GM18951 (cell line): ENCODE measurements at regions not wholly inside any gene's neighbourhood (a gene's known extent, or its start where the extent isn't known, plus 50 kb on each side); places are given as distances from the start of the nearest gene placed in this dataset.

Experiments
- POLR2A ChIP-seq: IDR thresholded peaks from 4 replicates; pipeline ENCODE4 v1.6.1; 2011; ENCODE audit warnings: mild to moderate bottlenecking; ENCODE audit not compliant: insufficient read length, insufficient read depth; ENCODE audit errors: extremely low read depth
- in situ Hi-C: fragments of 300-500 bp; cut with MboI; formaldehyde crosslinking; loops from one replicate; pipeline ENCODE4 v1.12.0; 2022; ENCODE audit warnings: low sequenced_read_pairs, mixed read lengths, inconsistent platforms; ENCODE audit not compliant: unreplicated experiment

DNA sequence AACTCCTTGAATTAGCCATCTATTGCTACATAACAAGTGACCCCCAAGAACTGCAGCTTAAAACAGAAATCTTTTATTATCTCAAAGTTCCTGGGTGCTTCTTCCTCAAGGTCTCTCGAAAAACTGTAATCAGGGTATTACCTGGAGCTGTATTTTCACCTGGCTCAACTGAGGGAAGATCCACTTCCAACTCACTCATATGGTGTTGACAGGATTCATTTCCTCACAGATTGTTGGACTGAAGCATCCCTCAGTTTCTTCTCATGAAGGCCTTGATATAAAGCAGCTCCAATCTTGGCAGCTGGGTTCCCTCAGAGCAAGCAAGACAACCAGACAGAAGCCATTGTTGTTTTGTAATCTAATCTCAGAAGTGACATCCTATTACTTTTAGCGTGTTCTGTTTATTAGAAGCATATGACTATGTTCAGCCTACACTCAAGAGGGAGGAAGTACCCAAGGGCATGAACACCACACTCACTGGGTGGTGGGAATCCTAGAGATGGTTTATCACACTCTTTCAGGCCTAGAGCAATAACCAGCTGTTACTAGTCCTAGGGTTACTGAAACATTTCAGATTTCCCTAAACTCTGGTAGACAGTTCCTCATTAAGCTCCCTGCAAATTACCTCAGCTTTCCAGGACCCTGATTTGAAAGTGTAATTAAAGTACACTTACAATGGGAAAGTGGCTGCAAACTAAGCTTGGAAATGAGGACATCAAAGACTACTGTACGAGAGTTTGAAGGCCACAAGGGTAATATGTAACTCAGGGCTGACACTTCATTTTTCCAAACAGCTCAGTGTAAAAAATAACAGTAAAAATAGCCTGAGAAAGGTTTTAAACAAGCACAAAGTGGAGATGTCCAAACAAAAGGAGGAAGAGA is 222.2 kb downstream of the SEC23A start:
- no peak for TF ChIP-seq POLR2A
- in situ Hi-C loops: no loop called here

DNA sequence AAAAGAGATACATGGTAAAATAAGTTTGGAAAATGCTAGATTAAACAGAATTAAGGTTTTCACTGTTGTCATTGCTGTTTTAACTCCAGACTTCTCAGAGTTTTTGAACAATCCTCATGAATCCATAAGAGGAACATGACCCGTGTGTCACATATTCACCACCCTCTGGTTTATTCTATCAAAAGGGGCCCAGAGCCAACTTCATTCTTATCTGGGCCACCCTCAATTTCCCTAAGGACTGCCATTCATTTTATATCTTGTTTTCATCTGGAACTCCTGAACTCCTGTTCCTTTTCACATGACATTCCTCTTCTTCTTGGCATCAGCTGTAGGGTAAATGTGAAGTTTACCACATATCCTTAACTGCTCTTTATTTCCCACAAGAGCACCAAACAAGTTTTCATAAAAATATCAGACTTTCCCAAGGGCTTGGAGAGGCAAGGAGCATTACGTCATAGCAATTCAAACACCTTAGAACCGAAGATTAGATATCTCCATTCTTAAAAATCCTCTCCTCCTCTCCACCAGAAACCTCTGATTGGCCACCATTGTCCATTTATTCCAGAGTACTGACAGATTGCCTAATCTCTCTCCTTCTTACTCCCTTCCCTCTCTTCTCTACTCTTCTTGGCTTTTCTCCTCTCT is 225.2 kb downstream of the SEC23A start:
- in situ Hi-C loops: no loop called here
- TF ChIP-seq POLR2A: no peak

DNA sequence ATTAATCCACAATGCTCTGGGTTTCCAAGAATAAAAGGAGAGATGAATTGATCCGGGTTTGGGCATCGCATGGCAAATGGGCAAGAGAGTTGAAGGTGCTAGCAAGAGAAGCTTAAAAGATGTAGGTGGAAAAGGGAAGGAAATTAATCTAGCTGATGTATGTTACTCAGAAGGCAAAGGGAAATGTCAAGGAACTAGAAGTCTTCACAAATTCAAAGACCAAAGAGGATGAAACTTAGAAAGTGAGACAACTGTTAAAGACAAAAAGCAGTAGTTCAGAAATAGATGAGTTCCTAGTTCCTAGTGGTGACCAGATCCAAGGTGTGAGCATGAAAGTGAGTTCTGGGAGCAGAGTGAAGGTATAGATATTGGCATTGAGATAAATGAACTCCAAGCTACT is 228.3 kb downstream of the SEC23A start:
- TF ChIP-seq POLR2A: no peak
- in situ Hi-C loops: no loop called here

DNA sequence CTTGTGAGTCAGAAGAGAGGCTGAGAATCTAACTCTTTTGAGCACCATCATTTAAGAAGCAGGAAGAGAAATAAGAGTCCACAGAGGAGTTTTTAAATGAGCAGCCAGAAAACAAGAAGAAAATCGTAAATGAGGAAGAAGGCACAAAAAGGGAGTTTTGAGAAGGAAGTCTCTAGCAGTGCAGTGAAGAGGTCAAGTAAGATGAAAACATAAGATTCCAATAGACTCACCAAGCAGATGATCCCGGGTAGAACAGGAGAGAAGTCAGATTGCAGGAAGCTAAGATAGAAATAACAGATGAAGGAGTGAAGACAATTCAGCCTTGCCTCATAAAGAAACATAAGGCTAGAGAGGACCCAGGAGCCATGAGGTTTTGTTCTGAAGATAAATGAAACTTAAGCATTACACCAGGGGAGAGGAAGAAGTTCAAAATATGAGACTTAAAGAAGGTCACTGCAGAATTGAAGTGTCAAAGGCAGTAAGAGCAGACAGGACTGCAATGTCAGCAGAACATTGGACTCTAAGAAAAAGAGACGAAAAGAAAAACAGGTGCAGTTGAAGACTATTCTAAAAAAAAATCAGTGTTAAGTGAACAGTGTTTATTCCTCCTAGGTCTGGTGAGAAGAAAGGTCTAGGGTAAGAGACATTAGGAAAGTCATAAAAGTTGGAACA is 229.0 kb downstream of the SEC23A start:
- in situ Hi-C loops: no loop called here
- no peak for TF ChIP-seq POLR2A

DNA sequence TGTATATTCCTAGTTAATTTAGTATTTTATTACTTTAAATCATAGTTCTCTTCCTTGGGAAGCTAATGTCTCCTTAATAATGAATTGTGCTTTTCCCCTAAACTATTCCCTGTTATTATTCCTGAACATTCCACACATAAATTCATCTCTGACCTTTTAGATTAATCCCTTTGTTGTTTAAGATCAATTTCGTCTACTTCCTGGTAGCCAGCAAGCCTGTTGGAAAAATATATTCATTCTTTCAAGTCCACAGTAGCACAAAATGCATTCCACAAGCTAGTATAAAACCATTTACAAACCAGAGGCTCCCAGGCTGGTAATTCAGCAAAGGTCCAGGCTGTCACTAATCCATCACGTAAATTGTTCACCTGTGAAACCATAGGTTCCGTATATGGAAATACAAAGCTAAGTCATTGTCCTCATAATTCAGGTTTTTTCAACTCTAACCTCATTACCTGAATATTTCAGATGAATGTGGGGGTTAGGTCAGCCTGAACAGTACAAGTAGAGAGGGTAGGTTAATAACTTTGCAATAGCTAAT is 232.7 kb downstream of the SEC23A start:
- in situ Hi-C loops: no loop called here
- TF ChIP-seq POLR2A: no peak

DNA sequence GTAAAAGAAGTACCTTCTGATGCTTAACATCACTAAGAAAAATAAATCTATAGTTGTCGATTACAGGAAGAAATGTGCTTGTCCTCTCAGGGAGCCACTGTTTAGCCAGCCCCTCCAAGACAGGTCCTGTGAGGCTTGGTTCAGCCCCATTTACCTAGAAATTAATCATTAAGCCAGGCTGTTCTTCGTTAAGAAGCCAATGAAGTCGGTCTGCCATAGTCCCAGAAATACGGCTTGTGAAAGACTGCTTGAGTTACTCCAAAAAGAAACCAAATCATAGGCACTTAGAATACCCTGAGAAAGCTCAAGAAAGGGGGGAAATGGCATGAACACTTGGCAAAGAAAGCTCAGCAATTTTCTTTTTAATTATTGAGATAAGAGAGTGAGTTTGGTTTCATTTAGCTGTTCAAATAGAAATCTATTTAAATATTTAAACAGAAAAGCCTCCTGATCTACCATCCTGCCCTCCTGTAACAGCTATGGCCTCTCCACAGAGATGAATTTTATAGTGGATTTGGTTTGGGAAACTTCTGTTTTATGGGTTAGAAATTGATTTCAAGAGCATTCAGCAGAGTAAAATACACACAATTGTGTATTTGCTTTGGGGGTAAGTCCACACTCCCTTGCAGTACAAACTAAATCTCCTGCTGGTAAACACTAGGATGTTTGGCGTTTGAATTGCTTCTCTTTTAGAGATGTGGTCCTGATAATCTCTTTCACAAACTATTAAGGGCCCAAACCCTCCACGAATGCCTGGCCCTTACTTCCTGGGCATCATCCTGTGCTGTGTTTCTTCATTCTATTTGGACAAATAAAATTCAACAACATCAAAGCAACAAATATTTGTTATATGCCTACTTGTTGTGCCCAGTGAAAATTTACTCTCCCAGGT is 234.4 kb downstream of the SEC23A start:
- in situ Hi-C loops: no loop called here
- TF ChIP-seq POLR2A: no peak

DNA sequence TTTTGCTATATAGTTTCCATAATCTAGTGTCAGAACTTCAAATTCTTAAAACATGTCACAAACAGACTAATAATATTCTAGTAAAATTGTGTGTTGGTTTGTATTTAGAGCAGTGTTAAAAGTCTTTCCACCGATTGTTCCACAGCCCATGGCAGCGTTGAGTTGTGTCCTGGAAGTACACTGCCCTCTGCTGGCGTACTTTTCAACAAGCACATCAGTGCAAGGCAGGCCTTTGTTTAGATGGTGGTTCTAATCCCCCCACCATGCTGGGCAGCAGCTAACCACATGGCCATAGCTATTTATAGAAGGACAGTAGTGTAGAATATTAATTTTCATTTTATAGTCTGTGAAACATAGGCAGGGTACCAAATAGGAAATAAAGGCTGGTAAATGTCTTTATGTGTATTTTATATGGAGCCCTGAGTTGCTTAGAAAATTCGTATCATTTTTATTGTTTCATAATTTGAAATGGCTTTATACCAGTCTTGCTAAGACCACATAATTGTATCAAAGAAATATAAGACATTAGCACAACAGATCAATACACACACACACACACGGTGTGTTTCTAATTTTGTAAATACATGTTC is 235.4 kb downstream of the SEC23A start:
- in situ Hi-C loops: no loop called here
- no peak for TF ChIP-seq POLR2A

DNA sequence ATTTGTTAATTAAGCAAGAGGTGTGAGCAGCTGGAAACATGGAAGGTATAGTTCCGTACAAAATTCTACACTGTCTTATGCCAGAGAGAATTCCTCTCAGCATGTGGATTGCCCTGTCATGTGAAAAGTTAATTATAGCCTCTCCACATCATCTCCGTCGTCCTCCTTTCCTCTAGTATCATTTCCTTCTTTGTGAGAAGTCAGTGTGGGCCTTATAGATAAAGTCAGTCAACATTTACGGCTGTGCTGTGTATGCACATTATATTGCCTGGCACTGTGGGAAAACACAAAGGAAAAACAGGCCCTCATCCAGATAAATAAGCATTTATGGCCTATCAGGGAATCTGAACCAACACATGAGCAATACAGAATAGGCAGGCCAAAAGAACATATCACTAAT is 236.6 kb downstream of the SEC23A start:
- in situ Hi-C loops: no loop called here
- TF ChIP-seq POLR2A: no peak

DNA sequence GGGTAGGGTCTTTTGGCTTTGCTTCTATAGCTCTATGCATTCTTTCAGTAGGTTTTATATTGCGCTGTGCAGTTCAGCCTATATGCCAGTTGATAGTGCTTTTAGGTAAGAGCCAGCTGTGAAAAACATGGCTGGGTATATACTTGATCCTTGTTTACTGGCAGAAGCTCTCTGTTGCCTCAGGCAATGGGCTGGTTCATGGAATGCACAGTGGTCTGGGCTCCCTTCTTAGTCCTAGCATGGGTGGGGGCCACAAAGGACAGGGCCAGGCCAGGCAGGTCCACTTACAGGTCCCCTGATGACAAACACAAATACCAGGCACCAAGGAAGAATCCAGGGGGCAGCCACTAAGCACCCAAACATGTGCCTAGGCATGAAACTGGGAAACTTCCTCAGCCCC is 240.7 kb downstream of the SEC23A start:
- no peak for TF ChIP-seq POLR2A
- in situ Hi-C loops: no loop called here

DNA sequence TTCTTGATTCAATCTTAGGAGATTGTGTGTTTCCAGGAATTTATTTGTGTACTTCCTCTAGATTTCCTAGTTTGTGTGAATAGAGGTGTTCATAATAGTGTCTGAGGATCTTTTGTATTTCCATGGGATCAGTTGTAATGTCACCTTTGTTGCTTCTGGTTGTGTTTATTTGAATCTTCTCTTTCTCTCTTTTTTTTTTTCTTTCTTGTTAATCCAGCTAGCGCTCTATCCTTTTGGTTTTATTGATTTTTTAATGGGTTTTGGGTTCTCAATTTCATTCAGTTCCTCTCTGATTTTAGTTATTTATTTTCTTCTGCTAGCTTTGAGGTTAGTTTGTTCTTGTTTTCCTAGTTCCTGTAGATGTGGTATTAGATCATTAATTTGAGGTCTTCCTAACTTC is 242.5 kb downstream of the SEC23A start:
- no peak for TF ChIP-seq POLR2A
- in situ Hi-C loops: no loop called here

DNA sequence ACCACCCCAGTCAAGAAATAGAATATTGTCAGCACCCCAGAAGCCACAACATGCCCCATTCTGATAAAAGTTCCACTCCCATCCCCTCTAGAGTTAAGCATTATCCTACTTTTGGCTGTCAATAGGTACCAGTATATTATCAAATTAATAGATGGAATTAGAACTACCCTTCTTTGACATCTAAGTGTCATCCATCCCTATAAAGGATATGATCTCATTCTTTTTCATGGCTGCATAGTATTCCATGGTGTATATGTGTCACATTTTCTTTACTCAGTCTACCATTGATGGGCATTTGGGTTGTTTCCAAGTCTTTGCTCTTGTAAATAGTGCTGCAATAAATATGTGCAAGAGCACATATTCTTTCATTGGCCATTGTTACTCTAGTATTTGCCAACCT is 246.2 kb downstream of the SEC23A start:
- no peak for TF ChIP-seq POLR2A
- in situ Hi-C loops: no loop called here

DNA sequence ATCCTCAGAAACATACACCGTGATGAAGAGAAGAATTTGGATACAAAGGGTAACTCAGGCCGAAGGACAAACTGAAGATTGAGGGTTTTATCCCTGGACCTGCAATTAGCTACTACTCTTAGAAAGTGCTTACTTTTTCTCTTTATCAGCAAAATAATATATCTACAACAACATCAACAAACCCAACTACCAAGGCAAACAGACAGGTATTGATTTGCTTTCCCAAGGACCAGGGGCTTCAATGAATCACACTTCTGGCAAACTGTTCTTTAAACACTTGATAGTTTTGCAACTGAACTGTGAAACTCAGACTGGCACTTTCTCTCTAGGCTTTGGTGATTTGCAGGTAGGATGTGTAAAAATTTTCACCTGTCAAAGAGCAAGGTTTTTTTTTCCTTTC is 247.5 kb downstream of the SEC23A start:
- in situ Hi-C loops: no loop called here
- TF ChIP-seq POLR2A: no peak
